ENCODE measurements at regions not wholly inside any gene's neighbourhood (a gene's known extent, or its start where the extent isn't known, plus 50 kb on each side); places are given as distances from the start of the nearest gene placed in this dataset.
A peak's percentile ranks its signal among the peaks of the same experiment; 100 is the strongest.

DNA sequence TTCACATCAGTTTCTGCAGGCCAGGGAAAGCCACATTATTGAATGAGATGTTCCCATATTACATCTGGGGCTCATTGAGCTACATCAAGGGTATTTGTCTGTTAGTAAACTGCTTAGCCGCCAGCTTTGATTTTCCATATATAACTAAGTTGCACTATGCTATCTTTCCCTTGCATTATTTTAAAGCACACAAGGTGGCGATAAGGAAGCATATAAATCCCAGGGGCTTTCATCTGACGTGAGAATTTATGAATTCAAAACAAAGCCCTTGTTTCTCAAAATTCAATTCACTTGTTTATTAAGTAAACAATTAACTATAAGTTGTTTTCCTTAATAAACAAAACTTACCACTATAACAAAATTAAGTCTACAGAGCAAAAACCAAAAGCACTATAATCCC lies 334.1 kb upstream of the TPK1 start:
- TF ChIP-seq, protein P1, sequence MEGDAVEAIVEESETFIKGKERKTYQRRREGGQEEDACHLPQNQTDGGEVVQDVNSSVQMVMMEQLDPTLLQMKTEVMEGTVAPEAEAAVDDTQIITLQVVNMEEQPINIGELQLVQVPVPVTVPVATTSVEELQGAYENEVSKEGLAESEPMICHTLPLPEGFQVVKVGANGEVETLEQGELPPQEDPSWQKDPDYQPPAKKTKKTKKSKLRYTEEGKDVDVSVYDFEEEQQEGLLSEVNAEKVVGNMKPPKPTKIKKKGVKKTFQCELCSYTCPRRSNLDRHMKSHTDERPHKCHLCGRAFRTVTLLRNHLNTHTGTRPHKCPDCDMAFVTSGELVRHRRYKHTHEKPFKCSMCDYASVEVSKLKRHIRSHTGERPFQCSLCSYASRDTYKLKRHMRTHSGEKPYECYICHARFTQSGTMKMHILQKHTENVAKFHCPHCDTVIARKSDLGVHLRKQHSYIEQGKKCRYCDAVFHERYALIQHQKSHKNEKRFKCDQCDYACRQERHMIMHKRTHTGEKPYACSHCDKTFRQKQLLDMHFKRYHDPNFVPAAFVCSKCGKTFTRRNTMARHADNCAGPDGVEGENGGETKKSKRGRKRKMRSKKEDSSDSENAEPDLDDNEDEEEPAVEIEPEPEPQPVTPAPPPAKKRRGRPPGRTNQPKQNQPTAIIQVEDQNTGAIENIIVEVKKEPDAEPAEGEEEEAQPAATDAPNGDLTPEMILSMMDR (IDR thresholded peaks at IDR 0.05; ENCODE audit: low read depth, low read length), result no peak
- Histone ChIP-seq H3K36me3 (no peaks in the 10 kb centered on the region), H3K27ac (no peak overlapping the region), H3K4me3 (ENCODE audit: low read depth, low read length) (no peak overlapping the region), H3K27me3 (ENCODE audit: insufficient read depth, low read depth, severe bottlenecking) (no peaks in the 10 kb centered on the region), H3K9me3 (ENCODE audit: severe bottlenecking) (no peaks in the 10 kb centered on the region)
- DNase-seq, result no peak

DNA sequence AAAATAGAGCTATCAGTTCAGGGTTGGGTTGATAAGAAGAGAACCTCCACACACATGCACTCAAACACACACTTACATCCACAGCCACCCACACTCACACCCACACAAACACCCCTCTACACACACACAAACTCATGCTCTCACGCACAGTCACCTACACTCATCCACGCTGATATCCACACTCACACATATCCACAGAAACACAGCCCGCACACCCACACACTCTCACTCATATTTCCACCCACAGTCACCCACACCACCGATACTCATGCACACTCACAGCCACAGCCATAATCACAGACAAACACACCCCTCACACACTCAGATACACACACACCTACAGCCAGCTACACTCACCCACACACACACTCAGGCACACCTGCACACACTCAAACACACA lies 333.0 kb upstream of the TPK1 start:
- DNase-seq, result no peak
- Histone ChIP-seq H3K27me3 (ENCODE audit: insufficient read depth, low read depth, severe bottlenecking) (no peaks in the 10 kb centered on the region), H3K4me3 (ENCODE audit: low read depth, low read length) (no peak overlapping the region), H3K9me3 (ENCODE audit: severe bottlenecking) (no peaks in the 10 kb centered on the region), H3K27ac (no peak overlapping the region), H3K36me3 (no peaks in the 10 kb centered on the region)
- TF ChIP-seq, protein P1 (IDR thresholded peaks at IDR 0.05; ENCODE audit: low read depth, low read length), result no peak

DNA sequence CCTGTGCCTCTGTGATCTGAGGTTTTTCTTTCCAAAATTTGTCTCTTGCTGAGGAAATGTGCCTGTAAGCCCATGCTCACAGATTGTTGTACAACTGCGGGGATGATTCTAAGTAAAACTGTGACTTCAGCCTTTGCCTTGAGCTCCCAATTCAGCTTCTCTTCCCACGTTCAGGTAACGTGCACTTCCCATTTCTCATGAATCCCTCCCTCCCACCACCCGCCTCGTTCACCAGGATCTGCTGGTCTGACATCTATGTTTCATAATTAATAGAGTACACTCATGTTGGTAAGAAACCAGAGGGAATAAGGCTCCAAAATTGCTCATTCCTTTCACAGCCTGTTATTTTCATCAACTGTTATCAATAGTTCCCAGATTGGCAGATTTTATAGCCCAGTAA lies 332.6 kb upstream of the TPK1 start:
- Histone ChIP-seq H3K9me3 (ENCODE audit: severe bottlenecking) (no peaks in the 10 kb centered on the region), H3K36me3 (no peaks in the 10 kb centered on the region), H3K4me3 (ENCODE audit: low read depth, low read length) (no peak overlapping the region), H3K27ac (no peak overlapping the region), H3K27me3 (ENCODE audit: insufficient read depth, low read depth, severe bottlenecking) (no peaks in the 10 kb centered on the region)
- TF ChIP-seq, protein P1 (IDR thresholded peaks at IDR 0.05; ENCODE audit: low read depth, low read length), result no peak
- no peak for DNase-seq

DNA sequence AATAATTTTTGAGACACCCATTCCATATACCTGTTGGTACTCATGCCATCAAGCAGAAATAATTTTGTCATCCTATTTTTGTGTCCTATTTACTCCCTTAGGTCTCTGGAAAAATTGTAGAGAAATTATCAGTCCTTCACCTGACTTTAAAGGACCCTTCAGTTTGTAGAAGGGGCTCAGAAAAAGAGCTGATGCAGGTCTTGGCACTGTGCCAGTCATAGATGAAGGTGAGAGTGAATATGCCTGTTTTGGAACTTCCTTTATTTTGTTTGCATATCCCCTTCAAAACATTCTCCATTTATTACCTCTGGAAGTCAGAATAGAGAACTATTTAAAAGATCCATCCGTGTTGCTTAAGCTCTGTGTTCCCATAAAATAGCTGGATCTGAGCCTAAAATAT lies 321.0 kb upstream of the TPK1 start:
- TF ChIP-seq, protein P1 (IDR thresholded peaks at IDR 0.05; ENCODE audit: low read depth, low read length), result no peak
- DNase-seq, result no peak
- Histone ChIP-seq H3K4me3 (ENCODE audit: low read depth, low read length) (no peak overlapping the region), H3K9me3 (ENCODE audit: severe bottlenecking) (no peaks in the 10 kb centered on the region), H3K36me3 (no peaks in the 10 kb centered on the region), H3K27ac (no peak overlapping the region), H3K27me3 (ENCODE audit: insufficient read depth, low read depth, severe bottlenecking) (no peaks in the 10 kb centered on the region)

DNA sequence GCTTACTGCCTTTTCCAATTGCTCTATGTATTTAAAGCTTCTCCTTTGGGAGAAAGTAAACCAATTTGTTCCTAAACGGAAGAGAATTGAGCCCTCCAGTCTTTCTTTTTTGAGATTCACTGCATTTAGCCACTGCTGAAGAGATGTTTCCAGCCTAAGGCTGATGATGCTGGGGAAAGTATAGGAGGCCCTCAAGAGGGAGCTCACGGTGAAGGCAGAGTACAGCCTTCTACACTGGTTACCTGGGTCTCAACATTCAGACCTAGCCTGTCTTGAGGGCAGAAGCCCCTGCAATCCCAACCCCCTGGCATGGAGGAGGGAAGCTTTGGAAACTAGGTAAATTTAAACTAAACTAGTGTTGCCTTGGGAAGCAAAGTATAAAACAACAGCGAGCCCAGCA lies 316.7 kb upstream of the TPK1 start:
- Histone ChIP-seq H3K36me3 (no peaks in the 10 kb centered on the region), H3K4me3 (ENCODE audit: low read depth, low read length) (no peak overlapping the region), H3K27ac (no peak overlapping the region), H3K27me3 (ENCODE audit: insufficient read depth, low read depth, severe bottlenecking) (no peaks in the 10 kb centered on the region), H3K9me3 (ENCODE audit: severe bottlenecking) (no peaks in the 10 kb centered on the region)
- TF ChIP-seq, protein P1 (IDR thresholded peaks at IDR 0.05; ENCODE audit: low read depth, low read length), result 0 out of 2 replicates have a peak, but pooled peaks have one; percentile 17
- DNase-seq, result no peak

DNA sequence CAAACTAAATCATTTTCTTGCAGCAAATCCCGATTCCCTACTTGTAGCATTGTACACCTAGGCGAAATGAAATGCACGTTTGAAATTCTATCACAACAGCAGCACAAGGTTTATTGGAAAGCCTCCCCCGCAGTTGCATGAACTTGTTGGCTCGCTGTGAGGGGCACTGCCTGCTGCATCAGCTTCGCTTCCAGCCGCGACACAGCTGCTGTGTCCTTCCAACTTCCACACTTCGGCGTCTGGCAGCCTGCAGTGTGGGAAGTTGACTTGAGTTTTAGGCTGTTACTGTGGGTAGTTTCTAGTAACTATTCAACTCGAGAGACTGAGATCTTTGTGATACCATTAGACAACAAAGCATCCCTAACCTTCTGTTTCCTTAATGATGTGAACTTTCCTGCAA lies 315.8 kb upstream of the TPK1 start:
- TF ChIP-seq, protein P1 (IDR thresholded peaks at IDR 0.05; ENCODE audit: low read depth, low read length), result no peak
- H3K9me3 ChIP-seq (ENCODE audit: severe bottlenecking), result no peaks in the 10 kb centered on the region
- H3K36me3 ChIP-seq, result no peaks in the 10 kb centered on the region
- no peak overlapping the region for H3K4me3 ChIP-seq (ENCODE audit: low read depth, low read length)
- DNase-seq, result no peak
- H3K27ac ChIP-seq, result no peak overlapping the region
- no peaks in the 10 kb centered on the region for H3K27me3 ChIP-seq (ENCODE audit: insufficient read depth, low read depth, severe bottlenecking)

All from WERI-Rb-1 (cell line).